GM23248 (cell line): ENCODE measurements at regions not wholly inside any gene's neighbourhood (a gene's known extent, or its start where the extent isn't known, plus 50 kb on each side); places are given as distances from the start of the nearest gene placed in this dataset.

Experiments
- DNase-seq: peaks from one replicate; pipeline ENCODE4 v3.0.0-alpha.2; 2015
- H2AFZ ChIP-seq: fragments of 200-600 bp; sonication (generic); 2 replicates; pipeline ENCODE4 v1.6.1; 2016; ENCODE audit warnings: antibody characterized with exemption
- H3F3A ChIP-seq: fragments of 200-600 bp; sonication (generic); 2 replicates; pipeline ENCODE4 v1.6.1; 2016; ENCODE audit warnings: mild to moderate bottlenecking, antibody characterized with exemption, mixed run types; ENCODE audit not compliant: insufficient read depth
- H3K27ac ChIP-seq: fragments of 200-600 bp; sonication (generic); 2 replicates; pipeline ENCODE4 v1.5.1; 2016; ENCODE audit warnings: mild to moderate bottlenecking
- H3K27me3 ChIP-seq: fragments of 200-600 bp; sonication (generic); replicated peaks from 2 replicates; pipeline ENCODE4 v1.6.1; 2016; ENCODE audit warnings: mild to moderate bottlenecking; ENCODE audit not compliant: insufficient read depth
- H3K36me3 ChIP-seq: fragments of 200-600 bp; sonication (generic); 2 replicates; pipeline ENCODE4 v1.6.1; 2016; ENCODE audit warnings: low read depth, mild to moderate bottlenecking
- H3K4me1 ChIP-seq: fragments of 200-600 bp; sonication (generic); 2 replicates; pipeline ENCODE4 v1.6.1; 2016; ENCODE audit warnings: mild to moderate bottlenecking; ENCODE audit not compliant: insufficient read depth
- H3K4me2 ChIP-seq: fragments of 200-600 bp; sonication (generic); one replicate; pipeline ENCODE4 v1.6.1; 2016; ENCODE audit warnings: mild to moderate bottlenecking; ENCODE audit not compliant: unreplicated experiment
- H3K4me3 ChIP-seq: fragments of 200-600 bp; sonication (generic); 2 replicates; pipeline ENCODE4 v1.5.1; 2016; ENCODE audit warnings: mild to moderate bottlenecking
- H3K79me2 ChIP-seq: fragments of 200-600 bp; sonication (generic); 2 replicates; pipeline ENCODE4 v1.6.1; 2016; ENCODE audit warnings: mild to moderate bottlenecking; ENCODE audit not compliant: insufficient read depth
- H3K9ac ChIP-seq: fragments of 200-600 bp; sonication (generic); 2 replicates; pipeline ENCODE4 v1.6.1; 2016; ENCODE audit warnings: mild to moderate bottlenecking
- H3K9me2 ChIP-seq: fragments of 200-600 bp; sonication (generic); 2 replicates; pipeline ENCODE4 v1.6.1; 2016; ENCODE audit warnings: mixed run types, mild to moderate bottlenecking, moderate library complexity; ENCODE audit not compliant: insufficient read depth
- H3K9me3 ChIP-seq: fragments of 200-600 bp; sonication (generic); one replicate; pipeline ENCODE4 v1.6.1; 2017; ENCODE audit warnings: low read depth
- H4K20me1 ChIP-seq: fragments of 200-600 bp; sonication (generic); 2 replicates; pipeline ENCODE4 v1.6.0; 2016; ENCODE audit not compliant: insufficient read depth
- EZH2 ChIP-seq: fragments of 200-600 bp; sonication (generic); IDR thresholded peaks from 2 replicates; pipeline ENCODE4 v1.6.1; 2018; ENCODE audit warnings: antibody characterized with exemption, mild to moderate bottlenecking; ENCODE audit not compliant: insufficient read depth, poor library complexity, severe bottlenecking
- EZH2phosphoT487 ChIP-seq: fragments of 200-600 bp; sonication (generic); IDR thresholded peaks from 2 replicates; pipeline ENCODE4 v1.6.1; 2018; ENCODE audit warnings: antibody characterized with exemption, moderate library complexity, mild to moderate bottlenecking, low read depth; ENCODE audit not compliant: insufficient read depth
- WGBS, 2 experiments: methylation state at CpG; one replicate each; pipeline ENCODE4 v1.1.6; 2015 to 2017; ENCODE audit warnings: low lambda C conversion rate in 2 of 2, low coverage in 1 of 2; ENCODE audit errors: missing lambda C conversion rate in 2 of 2; 5-methylcytosine and 5-hydroxymethylcytosine counted together
- in situ Hi-C: fragments of 300-500 bp; cut with MboI; formaldehyde crosslinking; loops from 2 replicates; pipeline ENCODE4 v1.15.0; 2020

DNA sequence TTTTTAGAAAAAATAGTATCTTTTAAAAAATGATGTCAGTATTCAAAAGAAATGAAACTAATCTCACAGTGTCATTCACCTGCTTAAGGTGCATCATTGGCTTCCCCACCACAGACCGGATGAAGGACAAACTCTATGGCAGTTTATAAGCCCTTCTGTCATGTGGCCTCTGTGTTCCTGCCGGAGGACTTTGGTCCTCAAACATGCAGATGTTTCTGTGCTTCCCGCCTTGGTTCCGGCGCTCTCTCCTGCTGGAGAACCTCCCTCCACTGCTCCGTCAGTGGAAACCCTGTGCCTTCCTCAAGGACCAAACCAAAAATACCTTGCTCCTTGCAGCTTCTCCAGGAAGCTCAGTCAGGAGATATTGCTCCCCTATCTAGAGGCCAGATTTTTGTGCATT lies 326.3 kb downstream of the UACA start:
- Histone ChIP-seq H3K27ac (no peak overlapping the region), H2AFZ (no peak overlapping the region), H3K9ac (no peak overlapping the region), H3K36me3 (no peaks in the 10 kb centered on the region), H3K4me1 (no peaks in the 10 kb centered on the region), H4K20me1 (no peaks in the 10 kb centered on the region), H3K4me2 (no peak overlapping the region), H3K9me3 (no peaks in the 10 kb centered on the region), H3K4me3 (no peak overlapping the region), H3K9me2 (no peaks in the 10 kb centered on the region), H3K27me3 (peaks cover 29% of the 10 kb centered on the region), H3K79me2 (no peaks in the 10 kb centered on the region), H3F3A (no peaks in the 10 kb centered on the region)
- 94 to 96% methylated on average over 6 of the region's 6 CpGs for WGBS, 2 experiments
- DNase-seq, result no peak
- in situ Hi-C loops, result no loop called here
- TF ChIP-seq EZH2phosphoT487 (no peak), EZH2 (no peak)

DNA sequence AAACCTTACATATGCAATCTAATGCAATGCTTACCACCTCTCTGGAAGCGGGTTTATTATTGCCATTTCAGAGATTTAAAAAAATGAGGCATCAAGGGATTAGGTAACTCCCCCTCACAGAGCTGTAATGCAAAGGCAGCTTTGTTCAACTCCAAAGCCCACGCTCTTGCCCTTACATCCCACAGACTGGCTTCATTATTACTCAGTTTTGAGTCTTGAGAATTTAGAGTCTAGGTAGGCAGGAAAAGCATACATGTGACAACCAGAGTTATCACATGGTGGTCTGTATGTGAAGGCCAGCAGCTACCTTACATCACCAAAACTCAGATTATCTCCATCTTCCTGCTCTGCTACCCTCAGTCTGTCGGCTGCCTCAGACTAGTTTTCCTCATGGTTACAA lies 326.9 kb downstream of the UACA start:
- Histone ChIP-seq H3K27me3 (peaks cover 23% of the 10 kb centered on the region), H3F3A (no peaks in the 10 kb centered on the region), H2AFZ (no peak overlapping the region), H3K79me2 (no peaks in the 10 kb centered on the region), H3K9me3 (no peaks in the 10 kb centered on the region), H3K9ac (no peak overlapping the region), H3K27ac (no peak overlapping the region), H3K36me3 (no peaks in the 10 kb centered on the region), H3K4me1 (no peaks in the 10 kb centered on the region), H3K4me3 (no peak overlapping the region), H3K4me2 (no peak overlapping the region), H3K9me2 (no peaks in the 10 kb centered on the region), H4K20me1 (no peaks in the 10 kb centered on the region)
- WGBS, 2 experiments, result 82 to 94% methylated on average over 3 of the region's 3 CpGs
- no peak for DNase-seq
- in situ Hi-C loops, result no loop called here
- no peak for TF ChIP-seq EZH2phosphoT487
- TF ChIP-seq EZH2, result no peak

DNA sequence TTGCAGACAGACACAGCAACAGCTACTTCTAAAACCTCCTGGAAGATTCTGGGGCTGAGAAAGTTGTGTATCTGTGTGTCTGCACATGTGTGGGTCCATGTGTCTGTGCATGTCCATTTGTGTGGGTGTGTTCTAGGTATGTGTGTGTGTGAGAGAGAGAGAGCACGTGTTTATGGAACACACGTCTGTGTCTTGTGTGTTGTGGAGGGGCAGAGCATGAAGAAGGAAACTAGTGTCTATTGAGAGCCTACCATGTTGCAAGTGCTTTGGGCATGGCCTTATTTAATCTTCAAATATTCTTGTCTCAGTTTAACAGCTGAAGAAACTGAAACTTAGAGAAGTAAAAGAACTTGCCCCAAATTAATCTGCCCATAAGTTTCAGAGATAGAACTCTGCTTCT lies 327.5 kb downstream of the UACA start:
- Histone ChIP-seq H2AFZ (no peak overlapping the region), H3K4me1 (no peaks in the 10 kb centered on the region), H3F3A (no peaks in the 10 kb centered on the region), H3K79me2 (no peaks in the 10 kb centered on the region), H3K36me3 (no peaks in the 10 kb centered on the region), H3K4me2 (no peak overlapping the region), H3K9me2 (no peaks in the 10 kb centered on the region), H3K27me3 (peaks cover 23% of the 10 kb centered on the region), H3K9me3 (no peaks in the 10 kb centered on the region), H3K4me3 (no peak overlapping the region), H4K20me1 (no peaks in the 10 kb centered on the region), H3K9ac (no peak overlapping the region), H3K27ac (no peak overlapping the region)
- in situ Hi-C loops, result no loop called here
- WGBS, 2 experiments, result 64 to 66% methylated on average over 2 of the region's 2 CpGs
- no peak for TF ChIP-seq EZH2
- TF ChIP-seq EZH2phosphoT487, result no peak
- DNase-seq, result no peak

DNA sequence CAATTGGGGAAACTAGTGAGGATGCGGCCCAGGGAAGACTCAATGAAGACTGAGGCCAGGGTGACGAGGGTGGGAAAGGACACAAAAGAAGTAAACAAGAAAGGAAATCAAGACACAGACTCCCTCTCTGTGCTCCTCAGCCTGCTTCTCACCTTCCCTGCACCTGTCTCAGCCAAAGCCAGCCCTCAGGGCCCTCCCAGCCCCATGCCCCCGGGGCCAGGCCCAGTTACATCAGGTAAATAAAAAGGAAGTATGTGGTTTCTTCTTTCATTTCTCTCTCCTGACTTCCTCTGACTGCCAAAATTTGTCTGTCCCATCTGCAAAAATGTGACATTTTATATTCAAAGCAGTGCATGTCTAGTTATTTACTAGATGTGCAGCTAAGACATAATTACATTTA lies 328.0 kb downstream of the UACA start:
- in situ Hi-C loops, result no loop called here
- Histone ChIP-seq H3K36me3 (no peaks in the 10 kb centered on the region), H3K4me2 (no peak overlapping the region), H3K27me3 (peaks cover 18% of the 10 kb centered on the region; the same call in 1 of the 2 replicates), H3K9me3 (no peaks in the 10 kb centered on the region), H3K9me2 (no peaks in the 10 kb centered on the region), H3K4me3 (no peak overlapping the region), H3K9ac (no peak overlapping the region), H2AFZ (no peak overlapping the region), H3F3A (no peaks in the 10 kb centered on the region), H3K4me1 (no peaks in the 10 kb centered on the region), H3K79me2 (no peaks in the 10 kb centered on the region), H4K20me1 (no peaks in the 10 kb centered on the region), H3K27ac (no peak overlapping the region)
- TF ChIP-seq EZH2phosphoT487 (no peak), EZH2 (no peak)
- DNase-seq, result no peak
- WGBS, 2 experiments, result 87 to 94% methylated on average over 3 of the region's 3 CpGs

DNA sequence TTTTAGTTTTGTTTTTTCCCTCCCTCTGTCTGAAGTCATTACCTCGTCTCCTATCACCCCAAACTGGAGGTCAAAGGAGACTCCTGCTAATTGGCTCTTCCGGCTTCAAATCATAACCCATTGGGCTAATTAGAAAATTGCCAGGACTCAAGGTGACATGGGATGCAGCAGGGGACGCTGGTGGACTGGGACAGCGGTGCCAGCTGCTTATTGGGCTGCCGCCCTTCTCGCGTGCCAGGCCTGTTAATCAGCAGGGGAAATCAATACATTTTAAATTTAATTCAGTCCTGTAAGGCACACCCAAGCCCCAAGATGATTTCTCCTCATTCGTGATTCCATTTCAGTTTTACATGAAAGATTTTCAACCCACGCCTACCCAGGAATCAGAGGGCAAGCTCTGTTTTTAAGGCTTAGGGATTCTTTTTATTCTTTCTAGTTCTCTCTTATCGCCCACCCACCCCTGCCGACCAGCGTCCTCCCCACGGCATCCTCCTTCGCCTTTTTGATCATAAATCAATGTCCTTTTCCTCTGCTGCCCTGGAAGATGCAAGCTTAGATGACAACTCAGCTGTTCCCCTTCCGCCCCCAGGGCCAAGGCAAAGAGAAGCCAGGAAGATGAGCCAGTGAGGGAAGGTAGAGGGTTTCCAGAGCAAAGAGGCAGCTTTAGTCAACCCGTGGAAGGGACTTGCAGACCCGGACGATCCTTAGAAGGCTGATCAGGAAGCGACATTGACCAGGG lies 329.6 kb downstream of the UACA start:
- H2AFZ ChIP-seq, result no peak overlapping the region
- WGBS, 2 experiments, result 77 to 79% methylated on average over 19 of the region's 19 CpGs
- no peaks in the 10 kb centered on the region for H3F3A ChIP-seq
- no peak overlapping the region for H3K4me2 ChIP-seq
- no peaks in the 10 kb centered on the region for H3K36me3 ChIP-seq
- no peak overlapping the region for H3K4me3 ChIP-seq
- no peaks in the 10 kb centered on the region for H4K20me1 ChIP-seq
- H3K4me1 ChIP-seq, result no peaks in the 10 kb centered on the region
- no peak overlapping the region for H3K9ac ChIP-seq
- no peaks in the 10 kb centered on the region for H3K79me2 ChIP-seq
- no peak for DNase-seq
- H3K27ac ChIP-seq, result no peak overlapping the region
- no peaks in the 10 kb centered on the region for H3K9me2 ChIP-seq
- 0 out of 2 replicates have a peak, but pooled peaks cover 8% of the 10 kb centered on the region for H3K27me3 ChIP-seq
- H3K9me3 ChIP-seq, result no peaks in the 10 kb centered on the region
- TF ChIP-seq EZH2, result no peak
- in situ Hi-C loops, result no loop called here
